ENCODE measurements at regions not wholly inside any gene's neighbourhood (a gene's known extent, or its start where the extent isn't known, plus 50 kb on each side); places are given as distances from the start of the nearest gene placed in this dataset.

DNA sequence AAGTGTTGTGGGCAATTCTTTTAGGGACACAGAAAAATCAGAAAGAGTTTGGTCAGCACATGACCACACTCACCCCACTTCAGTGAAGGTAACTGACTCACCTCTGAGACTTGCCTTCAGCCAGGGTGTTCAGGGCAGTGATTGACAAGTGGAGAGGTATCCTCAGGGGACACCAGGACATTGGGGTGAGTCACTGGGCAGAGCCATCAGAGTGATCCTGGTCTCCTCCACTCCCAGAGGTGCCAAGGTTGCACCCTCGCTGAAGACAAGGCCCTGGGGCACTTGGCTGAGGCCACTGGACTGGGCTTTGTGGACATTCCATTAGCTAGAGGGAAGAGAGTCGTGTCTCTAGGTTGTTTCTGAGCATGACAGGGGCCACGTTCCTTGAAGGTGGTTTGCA, 113.4 kb downstream of the GADD45G start:
- WGBS, 2 experiments (ENCODE audit: insufficient coverage in 1 of 2, insufficient read length in 1 of 2), result 80 to 90% methylated on average over 1 to 3 of the region's 3 CpGs
- H3K9me3 Mint-ChIP-seq, result no peaks in the 10 kb centered on the region
- H3K36me3 ChIP-seq (ENCODE audit: control insufficient read depth, insufficient read depth, low read length), result no peaks in the 10 kb centered on the region

DNA sequence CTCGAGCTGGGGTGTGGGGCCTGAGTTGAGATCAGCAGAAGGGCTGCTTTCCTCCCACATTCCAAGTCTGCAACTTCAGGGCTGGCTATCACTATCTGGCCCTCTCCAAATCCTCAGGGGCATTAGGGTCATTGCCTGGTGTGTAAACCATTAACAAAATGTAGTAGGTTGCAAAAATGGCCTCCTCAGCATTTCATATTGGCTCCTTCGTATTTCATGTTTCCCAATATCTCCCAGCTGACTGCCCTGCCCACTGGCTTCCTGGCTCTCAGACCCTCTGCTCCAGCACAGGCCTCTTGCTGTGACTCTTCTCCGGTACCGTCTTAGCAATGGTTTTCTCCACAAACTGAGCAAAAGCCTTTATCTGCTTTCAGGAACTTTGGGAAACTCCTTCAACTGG, 113.8 kb downstream of the GADD45G start:
- Mint-ChIP-seq H3K4me1 (peaks cover 7% of the 10 kb centered on the region), H3K27ac (no peak overlapping the region), H3K9me3 (no peaks in the 10 kb centered on the region), H3K36me3 (ENCODE audit: low read depth) (no peaks in the 10 kb centered on the region), H3K4me3 (no peak overlapping the region), H3K27me3 (ENCODE audit: insufficient read depth) (peaks cover 1% of the 10 kb centered on the region)
- H3K36me3 ChIP-seq (ENCODE audit: control insufficient read depth, insufficient read depth, low read length), result no peaks in the 10 kb centered on the region
- H3K9me3 ChIP-seq (ENCODE audit: control insufficient read depth, low read length), result no peaks in the 10 kb centered on the region
- H3K4me1 ChIP-seq (ENCODE audit: control insufficient read depth, insufficient read depth, low read length), result peaks cover 3% of the 10 kb centered on the region
- WGBS, 2 experiments (ENCODE audit: insufficient coverage in 1 of 2, insufficient read length in 1 of 2), result 65 to 94% methylated on average over 3 to 4 of the region's 4 CpGs
- no peak overlapping the region for H3K4me3 ChIP-seq (ENCODE audit: low read length)
- H3K27ac ChIP-seq (ENCODE audit: low read depth, low read length), result no peak overlapping the region
- no peak overlapping the region for H3K9ac ChIP-seq (ENCODE audit: extremely low read depth, low read length, poor library complexity, severe bottlenecking)
- no peak for DNase-seq
- no peaks in the 10 kb centered on the region for H3K27me3 ChIP-seq (ENCODE audit: control insufficient read depth, insufficient read depth, low read length, poor library complexity, severe bottlenecking)
- TF ChIP-seq, protein P1, sequence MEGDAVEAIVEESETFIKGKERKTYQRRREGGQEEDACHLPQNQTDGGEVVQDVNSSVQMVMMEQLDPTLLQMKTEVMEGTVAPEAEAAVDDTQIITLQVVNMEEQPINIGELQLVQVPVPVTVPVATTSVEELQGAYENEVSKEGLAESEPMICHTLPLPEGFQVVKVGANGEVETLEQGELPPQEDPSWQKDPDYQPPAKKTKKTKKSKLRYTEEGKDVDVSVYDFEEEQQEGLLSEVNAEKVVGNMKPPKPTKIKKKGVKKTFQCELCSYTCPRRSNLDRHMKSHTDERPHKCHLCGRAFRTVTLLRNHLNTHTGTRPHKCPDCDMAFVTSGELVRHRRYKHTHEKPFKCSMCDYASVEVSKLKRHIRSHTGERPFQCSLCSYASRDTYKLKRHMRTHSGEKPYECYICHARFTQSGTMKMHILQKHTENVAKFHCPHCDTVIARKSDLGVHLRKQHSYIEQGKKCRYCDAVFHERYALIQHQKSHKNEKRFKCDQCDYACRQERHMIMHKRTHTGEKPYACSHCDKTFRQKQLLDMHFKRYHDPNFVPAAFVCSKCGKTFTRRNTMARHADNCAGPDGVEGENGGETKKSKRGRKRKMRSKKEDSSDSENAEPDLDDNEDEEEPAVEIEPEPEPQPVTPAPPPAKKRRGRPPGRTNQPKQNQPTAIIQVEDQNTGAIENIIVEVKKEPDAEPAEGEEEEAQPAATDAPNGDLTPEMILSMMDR (conservative IDR thresholded peaks at IDR 0.05), result no peak

More for the DNA sequence above, 113.4 kb downstream of the GADD45G start:
- H3K9ac ChIP-seq (ENCODE audit: extremely low read depth, low read length, poor library complexity, severe bottlenecking), result no peak overlapping the region
- Mint-ChIP-seq H3K27ac (no peak overlapping the region), H3K4me1 (peaks cover 7% of the 10 kb centered on the region), H3K4me3 (no peak overlapping the region), H3K36me3 (ENCODE audit: low read depth) (no peaks in the 10 kb centered on the region), H3K27me3 (ENCODE audit: insufficient read depth) (peaks cover 1% of the 10 kb centered on the region)
- DNase-seq, result no peak
- TF ChIP-seq, protein P1 (conservative IDR thresholded peaks at IDR 0.05), result no peak
- H3K4me1 ChIP-seq (ENCODE audit: control insufficient read depth, insufficient read depth, low read length), result peaks cover 3% of the 10 kb centered on the region
- no peaks in the 10 kb centered on the region for H3K9me3 ChIP-seq (ENCODE audit: control insufficient read depth, low read length)
- H3K27ac ChIP-seq (ENCODE audit: low read depth, low read length), result no peak overlapping the region
- H3K4me3 ChIP-seq (ENCODE audit: low read length), result no peak overlapping the region
- no peaks in the 10 kb centered on the region for H3K27me3 ChIP-seq (ENCODE audit: control insufficient read depth, insufficient read depth, low read length, poor library complexity, severe bottlenecking)

DNA sequence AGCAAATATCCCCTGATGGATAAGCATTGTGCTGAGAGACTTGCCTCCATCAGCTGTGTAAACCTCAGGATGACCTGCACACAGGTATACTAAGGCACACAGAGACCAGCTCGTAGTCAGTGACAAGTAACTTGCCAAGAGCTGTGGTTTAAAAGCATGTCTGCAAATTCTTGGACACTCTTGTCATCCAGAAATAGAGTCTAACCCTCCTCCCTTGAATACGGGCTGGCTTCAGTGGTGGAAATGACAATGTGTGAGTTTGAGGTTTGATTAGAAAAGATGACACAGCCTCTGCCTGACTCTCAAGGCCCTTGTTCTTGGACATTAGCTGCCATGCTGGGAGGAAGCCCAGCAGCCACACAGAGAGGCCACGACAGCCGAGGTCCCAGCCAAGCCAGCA, 114.4 kb downstream of the GADD45G start:
- no peaks in the 10 kb centered on the region for H3K9me3 ChIP-seq (ENCODE audit: control insufficient read depth, low read length)
- DNase-seq, result no peak
- no peaks in the 10 kb centered on the region for H3K27me3 ChIP-seq (ENCODE audit: control insufficient read depth, insufficient read depth, low read length, poor library complexity, severe bottlenecking)
- no peak overlapping the region for H3K27ac Mint-ChIP-seq
- TF ChIP-seq, protein P1 (conservative IDR thresholded peaks at IDR 0.05), result no peak
- no peaks in the 10 kb centered on the region for H3K9me3 Mint-ChIP-seq
- no peaks in the 10 kb centered on the region for H3K36me3 ChIP-seq (ENCODE audit: control insufficient read depth, insufficient read depth, low read length)
- peaks cover 3% of the 10 kb centered on the region for H3K4me1 ChIP-seq (ENCODE audit: control insufficient read depth, insufficient read depth, low read length)
- peaks cover 7% of the 10 kb centered on the region for H3K4me1 Mint-ChIP-seq
- H3K27me3 Mint-ChIP-seq (ENCODE audit: insufficient read depth), result peaks cover 1% of the 10 kb centered on the region
- H3K9ac ChIP-seq (ENCODE audit: extremely low read depth, low read length, poor library complexity, severe bottlenecking), result no peak overlapping the region
- H3K27ac ChIP-seq (ENCODE audit: low read depth, low read length), result no peak overlapping the region
- WGBS, 2 experiments (ENCODE audit: insufficient coverage in 1 of 2, insufficient read length in 1 of 2), result 80 to 93% methylated on average over 3 to 4 of the region's 4 CpGs
- no peak overlapping the region for H3K4me3 Mint-ChIP-seq
- no peak overlapping the region for H3K4me3 ChIP-seq (ENCODE audit: low read length)
- no peaks in the 10 kb centered on the region for H3K36me3 Mint-ChIP-seq (ENCODE audit: low read depth)

All from endodermal cell (in vitro differentiated cells).